TTC549 (cell line): ENCODE measurements at regions not wholly inside any gene's neighbourhood (a gene's known extent, or its start where the extent isn't known, plus 50 kb on each side); places are given as distances from the start of the nearest gene placed in this dataset.
"Not testable (repeated sequence)": the region's sequence is repeated elsewhere in the genome, so short reads cannot be mapped to it uniquely, and the experiment has no call there.

Experiments used
- FAIRE-seq: peaks from 2 replicates; lab custom pipeline; 2012; peaks lifted over from hg19 to GRCh38; lab: Jason Lieb, UNC

DNA sequence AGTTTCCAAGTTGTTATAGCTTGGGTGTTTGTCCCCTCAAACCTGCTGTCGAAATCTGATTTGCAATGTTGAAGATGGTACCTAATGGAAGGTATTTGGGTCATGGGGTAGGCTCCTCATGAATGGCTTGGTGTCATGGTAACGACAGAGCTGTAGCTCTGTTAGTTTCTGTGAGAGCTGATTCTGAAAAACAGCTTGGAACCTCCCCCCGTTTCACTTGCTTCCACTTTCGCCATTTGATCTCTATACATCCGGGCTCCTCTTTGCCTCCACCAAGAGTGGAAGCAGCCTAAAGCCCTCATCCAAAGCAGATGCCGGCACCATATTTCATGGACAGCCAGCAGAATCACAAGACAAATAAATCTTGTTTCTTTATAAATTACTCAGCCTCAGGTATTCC is 1035.1 kb upstream of the SLC39A10 start:
- FAIRE-seq = no peak

DNA sequence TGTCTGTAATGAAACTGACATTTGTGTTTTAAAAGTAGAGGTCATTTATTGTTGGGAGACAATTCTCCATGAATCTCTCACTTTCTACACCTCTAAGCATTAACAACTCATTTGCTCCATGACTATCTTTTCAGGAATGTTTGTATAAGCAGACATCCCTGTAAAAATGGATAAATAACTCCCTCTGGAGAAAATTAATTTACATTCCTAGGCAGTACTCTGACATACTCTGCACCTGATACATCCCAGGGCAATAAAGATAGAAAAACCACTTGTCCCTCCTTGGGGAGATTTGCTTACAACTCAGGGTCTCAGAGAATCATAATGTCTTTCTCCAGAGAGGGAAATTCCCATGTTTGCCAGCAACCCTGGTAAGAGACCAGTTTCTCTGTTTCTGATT is 1037.7 kb upstream of the SLC39A10 start:
- no peak for FAIRE-seq

DNA sequence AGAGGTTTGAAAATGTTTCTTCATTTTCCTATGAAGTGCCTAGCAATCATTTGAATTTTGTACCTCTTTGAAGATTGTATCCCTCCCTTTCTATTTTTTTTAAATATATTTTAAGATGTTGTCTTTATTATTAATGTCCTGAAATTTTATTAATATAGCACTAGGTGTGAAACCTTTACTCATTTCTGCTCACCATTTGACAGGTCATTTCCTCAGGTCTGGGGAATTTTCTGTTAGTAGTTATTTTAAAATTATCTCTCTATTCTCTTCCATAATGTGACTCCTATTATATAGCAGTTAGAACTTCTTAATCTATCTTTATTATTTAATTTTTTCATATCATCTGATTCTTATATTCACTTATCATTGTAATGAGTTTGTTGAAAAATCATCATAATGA is 1038.6 kb upstream of the SLC39A10 start:
- no peak for FAIRE-seq

DNA sequence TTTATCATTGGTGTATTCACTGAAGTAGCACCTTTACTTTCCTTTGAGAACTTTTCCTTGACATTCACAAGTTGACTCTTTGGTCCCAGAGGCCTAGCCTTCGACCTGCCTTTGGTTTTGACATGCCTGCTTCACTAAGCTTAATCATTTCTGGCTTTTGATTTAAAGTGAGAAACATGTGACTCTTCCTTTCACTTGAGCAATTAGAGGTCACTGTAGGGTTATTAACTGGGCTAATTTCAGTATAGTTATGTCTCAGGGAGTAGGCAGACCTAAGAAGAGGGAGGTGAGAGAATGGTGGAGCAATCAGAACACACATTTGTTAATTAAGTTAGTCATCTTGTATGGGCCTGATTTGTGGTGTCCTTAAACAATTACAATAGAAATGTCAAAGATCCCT is 1040.7 kb upstream of the SLC39A10 start:
- no peak for FAIRE-seq

DNA sequence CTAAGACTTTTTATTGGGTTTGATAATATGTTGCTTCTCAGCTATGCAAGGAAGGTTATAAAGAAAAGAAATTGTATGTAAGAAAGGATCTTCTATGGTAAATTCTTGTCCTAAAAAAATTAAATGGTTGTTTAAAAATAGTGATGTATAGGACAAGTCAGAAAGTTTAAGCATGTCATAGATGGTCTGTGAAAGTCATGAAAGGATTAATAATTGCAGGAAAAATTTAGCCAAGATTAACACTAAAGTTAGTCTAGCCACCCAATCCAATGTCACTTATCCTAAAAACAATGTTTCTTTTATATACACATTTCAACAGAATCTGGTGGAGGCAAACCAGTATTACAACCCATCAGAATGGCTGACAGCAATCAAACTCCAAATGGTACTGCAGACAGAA is 1046.7 kb upstream of the SLC39A10 start:
- no peak for FAIRE-seq

DNA sequence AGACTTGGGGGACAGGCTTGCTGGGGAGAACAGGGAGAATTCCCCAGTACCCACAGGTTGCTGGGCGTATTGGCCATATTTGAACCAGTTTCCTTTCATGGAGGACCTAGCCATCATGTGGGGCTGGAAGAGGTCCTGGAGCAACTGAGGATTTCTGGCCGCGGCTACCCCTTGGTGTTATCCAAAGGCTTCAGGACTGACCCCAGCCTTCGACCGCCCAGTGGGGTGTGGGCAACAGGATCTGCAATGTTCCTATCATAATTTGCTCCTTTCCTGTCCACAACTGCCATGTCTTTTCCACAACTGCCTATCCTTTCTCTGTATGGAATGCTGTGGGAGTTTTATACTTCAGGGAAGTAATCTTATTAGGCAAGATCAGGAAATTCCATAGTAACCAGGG is 1053.6 kb upstream of the SLC39A10 start:
- no peak for FAIRE-seq

DNA sequence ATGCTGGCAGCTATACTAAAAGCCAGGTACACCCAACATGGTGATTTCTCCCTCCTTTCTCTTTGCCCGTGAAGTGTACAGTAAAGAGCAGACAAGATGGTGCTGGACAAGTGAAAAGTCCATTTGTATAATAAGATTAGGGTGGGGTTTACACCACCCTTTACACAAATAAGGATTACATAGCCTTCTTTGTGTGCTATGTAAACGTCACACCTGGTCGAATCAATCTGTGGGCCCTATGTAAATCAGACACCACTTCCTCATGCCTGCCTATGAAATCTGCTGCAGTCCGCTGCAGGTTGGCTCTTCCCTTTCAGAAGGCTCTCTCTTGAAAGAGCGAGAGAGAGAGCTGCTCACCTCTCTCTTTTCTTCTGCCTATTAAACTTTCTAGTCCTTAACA is 1054.3 kb upstream of the SLC39A10 start:
- no peak for FAIRE-seq

DNA sequence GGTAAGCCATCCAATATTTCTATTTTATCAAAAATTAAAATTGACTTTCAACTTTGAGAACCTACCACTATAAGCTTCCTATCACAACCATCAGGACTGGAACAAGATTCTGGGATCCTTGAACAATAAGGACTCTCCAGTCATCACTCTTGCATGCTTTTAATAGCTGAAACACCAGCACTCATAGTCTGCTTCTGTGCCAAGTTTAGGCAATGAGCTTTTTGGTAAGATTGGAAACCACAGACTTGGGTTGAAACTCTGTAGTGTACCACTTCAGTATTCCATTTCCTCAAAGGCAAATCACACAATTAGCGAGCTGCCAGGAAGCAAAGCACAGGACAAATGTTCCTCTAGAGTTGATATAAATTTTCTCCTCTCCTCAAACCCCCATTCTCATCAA is 1065.8 kb upstream of the SLC39A10 start:
- no peak for FAIRE-seq

DNA sequence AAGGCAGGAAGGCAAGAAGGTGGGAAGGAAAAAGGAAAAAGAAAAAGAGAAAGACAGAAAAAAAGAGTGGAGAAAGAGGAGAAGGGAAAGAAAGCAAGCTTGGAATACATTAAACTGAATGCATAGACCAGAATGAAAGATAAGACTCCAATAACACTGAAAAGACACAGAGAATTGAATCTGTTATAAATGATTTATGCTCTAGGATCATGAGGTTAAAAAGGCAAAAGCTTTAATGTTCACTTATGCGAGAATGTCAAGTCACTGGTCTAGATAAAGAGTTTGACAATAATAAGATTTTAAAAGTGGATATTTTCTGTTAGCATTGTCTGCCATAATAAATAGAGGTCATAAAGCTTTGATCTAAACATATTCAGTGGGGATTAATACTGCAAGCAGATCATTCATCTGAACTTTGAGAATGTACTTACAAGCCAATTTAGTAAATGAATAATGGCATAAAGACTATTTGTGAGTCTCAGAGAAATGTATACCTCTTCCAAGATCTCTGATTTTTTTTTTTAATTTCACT is 1069.2 kb upstream of the SLC39A10 start:
- no peak for FAIRE-seq

DNA sequence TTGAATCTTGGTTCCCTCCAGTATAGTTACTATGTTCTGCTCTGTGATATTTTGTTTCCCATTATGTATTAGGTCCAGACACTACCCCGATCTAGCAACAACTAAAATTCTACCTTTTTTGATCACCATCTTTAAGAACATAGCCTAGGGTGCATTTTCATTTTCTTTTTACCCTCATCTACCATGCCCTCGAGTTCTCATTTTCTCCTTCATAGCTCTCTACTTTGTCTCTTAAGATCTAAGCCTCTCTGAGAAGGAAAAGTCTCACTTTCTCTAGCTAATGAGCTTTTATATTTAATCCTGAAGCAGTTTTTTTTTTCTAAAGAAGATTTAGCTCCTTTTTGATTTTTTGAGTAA is 1089.4 kb upstream of the SLC39A10 start:
- no peak for FAIRE-seq

DNA sequence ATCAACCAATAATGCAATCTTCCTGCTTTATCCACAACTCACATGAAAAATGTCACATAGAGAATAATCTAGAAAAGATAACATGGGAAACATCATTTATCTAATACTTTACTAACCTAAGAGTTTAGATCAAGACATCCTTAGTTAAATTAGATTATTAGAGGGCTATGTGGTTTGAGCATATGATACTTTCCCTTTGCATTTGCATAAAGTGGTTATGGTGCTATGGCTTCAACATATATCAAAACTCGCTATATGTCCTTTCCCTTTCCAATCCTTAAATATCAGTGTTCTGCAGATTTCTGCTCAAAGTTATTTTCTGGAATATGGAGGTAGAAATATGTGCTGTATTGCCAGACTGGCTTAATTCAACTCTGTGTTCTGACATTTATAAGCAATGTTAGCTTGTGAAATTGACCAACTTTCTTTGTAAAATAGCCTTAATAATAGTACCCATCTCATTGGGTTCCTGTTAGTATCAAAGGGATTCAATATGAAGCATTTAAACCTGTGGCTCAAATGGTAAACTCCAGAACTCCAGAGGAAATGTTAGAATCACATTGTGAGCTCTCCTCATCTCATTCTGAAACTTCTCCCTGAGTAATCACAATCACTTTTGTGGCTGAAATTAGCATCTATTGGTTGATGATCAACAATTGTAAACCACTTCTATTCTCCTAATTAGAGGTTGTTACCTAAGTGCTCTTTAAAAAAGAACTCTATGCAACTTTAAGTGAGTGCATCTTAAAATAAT is 1089.9 kb upstream of the SLC39A10 start:
- no peak for FAIRE-seq

DNA sequence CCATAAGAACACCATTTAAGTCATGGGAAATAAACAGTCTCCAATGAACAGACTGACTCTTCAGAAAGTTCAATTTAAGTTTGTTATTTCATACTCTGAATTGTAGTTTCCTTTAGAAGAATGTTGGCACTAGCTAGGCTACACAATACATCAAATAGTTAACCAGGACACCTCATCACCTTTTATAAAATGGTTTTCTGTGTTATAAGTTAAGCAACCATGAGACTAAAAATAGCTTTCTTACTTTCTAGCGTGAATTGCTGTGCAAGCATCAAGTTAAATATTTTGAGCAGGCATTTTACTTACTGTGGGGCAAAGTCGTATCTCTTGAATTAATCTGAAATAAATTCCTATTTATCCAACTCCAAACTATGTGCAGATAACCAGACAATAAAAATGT is 1092.6 kb upstream of the SLC39A10 start:
- no peak for FAIRE-seq

DNA sequence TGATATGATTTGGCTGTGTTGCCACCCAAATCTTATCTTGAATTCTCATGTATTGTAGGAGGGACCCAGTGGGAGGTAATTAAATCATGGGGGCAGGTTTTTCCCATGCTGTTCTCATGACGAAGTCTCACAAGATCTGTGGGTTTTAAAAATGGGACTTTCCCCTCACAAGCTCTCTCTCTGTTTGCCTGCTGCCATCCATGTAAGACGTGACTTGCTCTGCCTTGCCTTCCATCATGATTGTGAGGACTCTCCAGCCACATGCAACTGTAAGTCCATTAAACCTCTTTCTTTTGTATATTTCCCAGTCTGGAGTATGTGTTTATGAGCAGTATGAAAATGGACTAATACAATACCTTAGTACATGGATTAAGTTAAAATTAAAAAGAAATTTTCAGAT is 1094.7 kb upstream of the SLC39A10 start:
- FAIRE-seq = no peak

DNA sequence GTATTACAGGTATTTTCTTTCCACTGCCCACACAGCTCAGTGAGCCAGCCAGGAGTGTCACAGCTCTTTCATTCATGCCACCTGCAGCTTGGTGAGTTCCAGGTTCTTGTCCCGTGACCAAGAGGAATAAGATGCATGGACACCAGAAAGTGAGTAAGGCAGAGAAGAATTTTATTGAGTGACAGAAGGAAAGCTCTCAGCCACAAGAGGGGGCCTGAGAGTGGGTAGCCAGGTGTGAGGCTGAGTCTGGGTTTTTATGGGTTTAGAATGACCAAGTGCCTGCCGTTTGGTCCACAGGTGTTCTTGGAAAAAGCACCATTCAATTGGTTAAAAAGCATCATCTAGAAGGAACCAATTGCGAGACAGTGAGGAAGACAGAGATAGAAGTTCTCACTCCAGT is 1097.1 kb upstream of the SLC39A10 start:
- FAIRE-seq = no peak

DNA sequence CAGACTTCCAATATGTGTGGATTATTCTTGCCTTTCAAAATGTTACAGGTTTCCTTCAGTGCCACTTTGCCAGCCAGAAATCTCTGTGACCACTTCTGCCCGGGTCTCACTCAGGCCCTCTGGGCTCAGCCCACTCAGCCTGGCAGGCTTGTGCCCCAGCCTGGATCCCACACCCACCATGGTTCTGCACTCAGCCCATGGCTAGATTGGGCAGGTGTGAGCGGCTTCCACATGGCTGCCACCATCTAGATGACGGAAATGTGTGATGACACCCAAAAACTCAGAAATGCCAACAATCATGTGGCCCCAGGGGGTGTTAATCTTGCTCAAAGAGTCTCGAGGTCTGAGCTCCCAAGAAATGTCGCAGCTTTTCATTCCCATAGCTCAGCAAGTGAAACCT is 1097.5 kb upstream of the SLC39A10 start:
- FAIRE-seq = no peak

DNA sequence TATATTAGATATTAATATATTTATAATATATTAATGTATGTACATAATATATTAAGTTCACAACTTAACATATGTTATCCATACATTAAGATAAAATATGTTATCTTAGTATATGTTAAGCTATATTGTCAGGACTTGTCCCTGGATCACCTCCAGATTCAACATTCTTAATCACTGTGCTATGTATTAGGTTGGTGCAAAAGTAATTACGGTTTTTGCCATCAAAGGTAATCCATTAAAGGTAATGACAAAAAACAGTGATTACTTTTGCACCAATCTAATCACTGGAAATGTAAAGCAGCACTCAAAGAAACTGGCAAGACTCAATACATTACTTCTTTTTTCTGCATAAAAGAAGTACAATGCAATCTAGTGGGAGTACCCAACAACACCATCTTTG is 1099.0 kb upstream of the SLC39A10 start:
- FAIRE-seq = no peak

DNA sequence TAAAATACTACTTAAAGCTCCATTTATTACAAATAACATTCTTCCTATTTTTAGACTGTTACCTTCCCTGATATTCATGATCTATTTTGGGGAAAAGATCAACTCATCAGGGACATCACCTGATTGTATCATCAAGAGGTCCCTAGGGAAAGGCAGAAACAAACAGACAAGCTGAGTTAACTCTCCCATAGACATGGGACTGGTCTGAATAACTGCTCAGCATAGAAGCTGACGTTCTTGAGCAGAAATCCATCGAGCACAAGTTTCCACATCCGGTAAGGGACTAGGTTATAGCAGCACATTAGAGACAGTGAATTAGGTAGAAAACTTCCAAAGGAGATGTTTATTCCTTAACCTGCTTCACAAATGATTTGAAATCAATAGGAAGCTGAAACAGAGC is 1100.4 kb upstream of the SLC39A10 start:
- FAIRE-seq = no peak

DNA sequence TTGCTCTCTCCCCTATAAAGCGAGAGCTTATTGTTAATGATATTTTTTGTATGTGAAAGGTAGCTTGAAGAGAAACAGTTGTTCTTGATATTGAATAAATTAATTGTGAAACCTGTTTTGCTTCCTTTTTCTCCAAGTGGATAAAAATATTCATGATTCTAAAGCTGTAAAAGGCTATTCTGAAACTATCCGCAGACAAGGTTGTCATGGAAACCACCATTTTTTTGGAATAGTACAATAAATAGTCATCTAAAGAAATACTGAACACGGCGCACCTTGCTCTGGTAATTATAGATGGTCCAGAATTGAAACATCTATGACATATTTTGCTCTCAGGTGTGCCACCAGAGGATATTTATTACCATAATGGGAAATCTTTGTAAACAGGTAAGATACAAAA is 1103.0 kb upstream of the SLC39A10 start:
- no peak for FAIRE-seq

DNA sequence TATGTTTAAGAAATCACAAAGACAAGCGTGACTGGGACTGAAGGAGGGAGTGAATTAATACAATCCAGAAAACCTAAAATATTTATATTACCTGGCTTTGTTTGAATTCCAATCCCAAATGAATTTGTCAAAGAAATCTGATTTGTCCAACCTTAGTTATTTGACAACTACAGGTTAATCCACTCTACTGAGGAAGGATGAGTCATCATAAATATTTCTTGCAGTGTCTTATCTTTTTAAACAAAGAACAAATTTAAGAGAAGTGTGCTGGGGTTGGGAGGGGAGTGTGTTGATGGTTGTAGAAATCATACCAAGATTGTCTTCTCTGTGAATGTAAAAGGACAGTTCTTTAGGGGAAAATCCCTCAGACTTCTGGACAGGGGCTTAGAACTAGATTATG is 1106.3 kb upstream of the SLC39A10 start:
- no peak for FAIRE-seq

DNA sequence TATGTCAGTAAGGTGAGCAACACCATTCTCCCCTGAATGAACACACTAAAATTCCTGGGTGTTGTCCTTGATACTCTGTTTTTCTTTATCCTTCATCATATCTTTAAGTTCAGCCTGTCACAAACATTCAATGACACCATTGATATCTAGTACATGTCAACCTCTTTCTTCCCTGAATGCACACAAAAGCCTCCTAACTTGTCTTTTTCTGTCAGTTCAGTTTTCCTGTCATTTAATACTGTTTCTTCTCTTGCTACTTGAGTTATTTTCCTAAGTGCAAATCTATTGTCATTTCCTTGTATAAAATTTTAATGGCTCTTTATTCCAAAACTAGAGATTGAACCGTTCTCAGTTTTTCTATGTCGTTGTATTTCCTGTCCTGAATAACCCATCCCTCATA is 1107.6 kb upstream of the SLC39A10 start:
- no peak for FAIRE-seq

DNA sequence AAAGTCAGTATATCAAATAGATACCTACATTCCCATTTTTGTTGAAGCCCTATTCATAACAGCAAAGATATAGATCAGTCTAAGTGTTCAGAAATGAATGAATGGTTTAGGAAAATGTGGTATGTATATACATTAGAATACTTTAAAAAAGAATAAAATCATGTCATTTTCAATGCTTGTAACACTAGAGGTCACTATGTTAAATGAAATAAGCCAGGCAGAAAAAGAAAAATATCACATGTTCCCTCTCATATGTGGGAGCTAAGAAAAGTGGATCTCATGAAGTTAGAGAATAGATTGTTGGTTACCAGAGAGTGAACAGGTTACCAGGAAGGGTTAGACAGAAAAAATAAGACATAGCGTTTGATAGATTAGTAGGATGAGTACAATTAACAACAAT is 1111.0 kb upstream of the SLC39A10 start:
- no peak for FAIRE-seq

DNA sequence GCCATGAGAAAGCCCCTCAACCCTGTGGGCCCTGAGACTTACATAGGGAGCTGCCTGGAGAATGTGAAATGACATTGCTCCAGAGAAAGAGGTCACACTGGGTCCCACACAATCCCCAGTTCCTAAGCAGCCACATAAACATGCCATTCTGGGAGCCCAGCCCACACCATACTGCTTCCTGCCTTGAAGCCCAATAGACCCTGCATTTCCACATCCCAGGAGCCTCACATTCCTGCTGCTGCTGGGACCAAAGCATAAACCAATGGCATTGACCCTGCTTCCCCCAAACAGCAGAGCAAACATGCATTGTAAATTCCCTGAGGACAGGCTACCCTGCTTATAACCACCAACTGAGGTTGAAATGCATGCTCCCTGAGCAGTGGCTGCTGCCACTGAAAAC is 1117.6 kb upstream of the SLC39A10 start:
- no peak for FAIRE-seq

DNA sequence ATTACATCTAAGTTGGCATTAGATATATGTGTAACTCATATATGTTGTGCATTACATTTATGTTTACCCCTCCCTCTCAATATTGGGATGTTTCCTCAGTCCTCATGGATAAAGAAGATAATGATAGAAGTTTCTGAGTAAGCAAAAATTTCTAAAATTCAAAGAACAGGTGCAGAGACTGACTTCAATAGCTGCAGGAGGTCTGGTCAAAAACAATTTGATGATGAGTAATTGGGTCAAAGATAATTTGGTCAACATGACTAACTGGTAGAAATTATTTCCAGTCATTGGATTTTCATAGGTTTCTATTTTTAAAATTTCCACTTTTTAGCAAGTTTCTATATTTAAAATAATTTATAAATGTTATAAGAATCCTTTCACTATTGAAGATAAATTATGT is 1130.9 kb upstream of the SLC39A10 start:
- FAIRE-seq = no peak

DNA sequence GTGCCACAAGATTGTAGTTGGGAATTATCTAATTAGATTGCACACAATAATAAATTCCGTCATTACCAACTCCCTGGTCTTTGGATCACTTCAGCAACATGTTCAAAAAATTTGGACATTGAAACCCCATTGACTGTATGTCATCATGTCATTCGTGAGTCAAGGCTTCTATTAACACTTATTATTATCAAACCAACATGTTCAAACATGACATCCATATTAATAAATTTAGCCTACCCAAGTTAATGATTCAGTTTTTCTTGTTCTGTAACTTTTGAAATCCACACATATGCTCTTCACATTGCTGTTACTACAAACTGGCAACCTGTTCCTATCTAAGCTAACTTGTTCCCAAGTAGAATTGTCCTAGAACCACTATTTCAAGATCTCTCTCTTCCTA is 1142.7 kb upstream of the SLC39A10 start:
- no peak for FAIRE-seq

DNA sequence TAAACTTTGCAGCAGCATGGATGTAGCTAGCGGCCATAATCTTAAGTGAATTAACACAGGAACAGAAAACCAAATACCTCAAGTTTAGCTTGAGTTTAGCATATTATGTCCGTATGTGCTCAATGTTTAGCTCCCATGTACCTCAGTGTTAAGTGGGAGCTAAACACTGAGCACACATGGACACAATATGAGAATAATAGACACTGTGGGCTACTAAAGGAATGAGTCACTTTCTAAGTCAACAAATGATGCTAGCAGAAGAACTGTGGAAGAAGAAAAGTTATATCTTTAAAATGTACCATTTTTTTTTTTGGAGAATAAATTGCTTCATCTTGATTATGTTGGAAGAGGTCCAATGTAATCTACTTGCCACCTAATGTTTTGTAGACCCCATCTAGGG is 1146.0 kb upstream of the SLC39A10 start:
- not testable (repeated sequence) for FAIRE-seq
